ENCODE measurements at regions not wholly inside any gene's neighbourhood (a gene's known extent, or its start where the extent isn't known, plus 50 kb on each side); places are given as distances from the start of the nearest gene placed in this dataset.

GRCh38 chrX:120725874-120726273 lies 96.0 kb upstream of the C1GALT1C1 start:
- TF ChIP-seq CTCF (IDR thresholded peaks at IDR 0.05 in 4 of 5, conservative IDR thresholded peaks at IDR 0.05 in 1 of 5) (no peak), POLR2A (IDR thresholded peaks at IDR 0.05) (no peak)

Measured in gastrocnemius medialis (tissue), 4 donors.